HG02642 (cell line): ENCODE measurements at regions not wholly inside any gene's neighbourhood (a gene's known extent, or its start where the extent isn't known, plus 50 kb on each side); places are given as distances from the start of the nearest gene placed in this dataset.
"Not testable (repeated sequence)": the region's sequence is repeated elsewhere in the genome, so short reads cannot be mapped to it uniquely, and the experiment has no call there.

Source experiments
- ATAC-seq: cut with Tn5 transposase; IDR thresholded peaks from one replicate; pipeline ENCODE4 v1.9.1; 2021; ENCODE audit warnings: mild to moderate bottlenecking; ENCODE audit not compliant: unreplicated experiment, poor library complexity

GRCh38 chr6:166809721-166810120, 146.6 kb downstream of the RNASET2 start:
- ATAC-seq = no peak

DNA sequence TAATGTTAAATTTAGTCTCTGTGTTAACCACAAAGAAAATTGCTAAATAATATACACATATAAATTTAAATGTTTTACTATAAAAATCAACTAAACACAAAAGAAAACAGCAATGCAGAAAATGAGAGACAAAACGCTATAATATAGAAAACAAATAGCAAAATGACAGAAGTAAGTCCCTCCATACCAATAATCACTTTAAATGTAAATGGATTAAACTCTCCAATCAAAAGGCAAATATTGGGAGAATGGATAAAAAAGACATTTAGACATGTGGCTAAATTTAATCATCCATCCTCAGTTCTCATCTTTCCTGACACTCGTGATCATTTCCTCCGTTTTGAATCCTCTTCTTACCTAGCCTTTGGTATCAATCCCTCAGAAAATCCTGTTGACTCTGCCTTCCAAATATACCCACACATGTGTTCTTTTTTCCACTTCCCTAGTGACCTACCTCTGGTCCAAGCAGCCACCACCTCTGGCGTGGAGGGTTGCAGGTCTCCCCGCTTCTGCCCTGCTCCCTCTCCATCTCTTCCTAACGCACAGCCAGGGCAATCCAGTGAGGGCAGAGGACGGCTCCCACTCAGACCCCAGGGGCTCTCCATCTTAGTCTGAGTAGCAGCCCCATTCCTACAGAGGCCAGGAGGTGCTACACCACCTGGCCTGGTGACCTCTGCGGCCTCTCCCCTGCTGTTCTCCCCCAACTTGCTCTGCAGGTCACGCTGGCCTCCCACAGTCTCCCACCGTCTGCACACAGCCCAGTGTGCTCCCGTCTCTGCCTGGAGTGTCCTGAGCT, 149.2 kb downstream of the RNASET2 start:
- ATAC-seq = no peak

- ATAC-seq = no peak
These were observed 150.0 kb downstream of the RNASET2 start for GRCh38 chr6:166806217-166806838.

DNA sequence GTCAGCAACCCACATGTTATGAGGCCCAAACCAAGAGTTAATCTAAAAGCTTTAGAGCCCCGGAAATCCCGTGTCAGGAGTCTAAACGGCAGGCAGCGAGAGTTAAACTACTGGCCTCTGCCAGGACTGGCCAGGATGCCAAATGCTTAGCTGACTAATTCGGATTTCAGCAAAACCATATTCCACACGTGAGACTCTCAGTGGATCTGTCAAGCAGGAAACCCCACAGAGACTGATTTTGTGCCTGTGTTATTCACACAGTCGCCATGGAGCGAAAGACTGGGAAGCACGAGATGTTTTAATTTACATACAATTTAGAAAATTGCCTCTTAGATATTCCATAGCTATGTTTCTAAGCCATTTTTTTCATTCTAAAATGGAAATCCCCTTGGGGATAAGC, 152.9 kb downstream of the RNASET2 start:
- ATAC-seq = no peak

DNA sequence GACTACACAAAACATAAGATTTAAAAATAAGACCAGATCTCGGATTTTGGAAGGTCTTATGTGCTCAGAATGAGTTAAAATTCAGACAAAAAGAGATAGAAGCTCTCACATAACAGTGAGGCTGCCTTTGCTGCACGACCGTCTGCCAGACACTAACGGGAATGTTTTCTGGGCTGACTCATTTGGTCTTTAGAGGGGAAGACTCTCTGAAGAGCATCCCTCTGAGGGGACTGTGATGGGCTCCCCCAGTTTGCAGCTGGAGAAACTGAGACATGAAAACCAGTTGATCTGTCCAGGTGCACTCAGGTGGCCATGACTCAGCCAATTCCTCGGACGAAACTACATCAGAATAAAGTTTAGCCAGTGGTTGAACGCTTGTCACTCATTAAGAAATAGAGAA, 153.9 kb downstream of the RNASET2 start:
- no peak for ATAC-seq

DNA sequence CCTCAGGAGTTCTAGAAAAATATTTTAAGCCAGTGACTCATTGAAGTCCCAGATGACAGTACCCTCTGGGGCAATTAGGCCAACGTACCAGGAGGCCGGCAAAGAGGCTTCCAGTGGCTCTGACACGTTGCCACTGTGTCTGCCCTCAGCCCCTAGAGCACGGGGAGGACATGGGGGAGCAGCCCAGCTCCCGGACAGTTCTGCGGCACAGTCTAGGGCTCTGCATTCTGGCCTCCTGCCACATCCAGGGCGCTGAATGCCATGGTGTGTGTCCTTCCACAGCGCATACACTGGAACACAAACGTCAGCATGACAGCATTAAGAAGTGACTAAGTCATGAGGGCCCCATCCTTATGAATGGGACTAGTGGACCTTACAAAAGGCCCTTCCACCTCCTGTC, 156.2 kb downstream of the RNASET2 start:
- no peak for ATAC-seq

- ATAC-seq = no peak
These were observed 157.7 kb downstream of the RNASET2 start for GRCh38 chr6:166798652-166799051.

- ATAC-seq = no peak
These were observed 159.7 kb downstream of the RNASET2 start for GRCh38 chr6:166796610-166797009.

GRCh38 chr6:166795879-166796278, 160.5 kb downstream of the RNASET2 start:
- no peak for ATAC-seq

DNA sequence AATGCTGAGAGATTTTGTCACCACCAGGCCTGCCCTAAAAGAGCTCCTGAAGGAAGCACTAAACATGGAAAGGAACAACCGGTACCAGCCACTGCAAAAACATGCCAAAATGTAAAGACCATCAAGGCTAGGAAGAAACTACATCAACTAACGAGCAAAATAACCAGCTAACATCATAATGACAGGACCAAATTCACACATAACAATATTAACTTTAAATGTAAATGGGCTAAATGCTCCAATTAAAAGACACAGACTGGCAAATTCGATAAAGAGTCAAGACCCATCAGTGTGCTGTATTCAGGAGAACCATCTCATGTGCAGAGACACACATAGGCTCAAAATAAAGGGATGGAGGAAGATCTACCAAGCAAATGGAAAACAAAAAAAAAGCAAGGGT, 163.8 kb upstream of the RPS6KA2 start:
- not testable (repeated sequence) for ATAC-seq

DNA sequence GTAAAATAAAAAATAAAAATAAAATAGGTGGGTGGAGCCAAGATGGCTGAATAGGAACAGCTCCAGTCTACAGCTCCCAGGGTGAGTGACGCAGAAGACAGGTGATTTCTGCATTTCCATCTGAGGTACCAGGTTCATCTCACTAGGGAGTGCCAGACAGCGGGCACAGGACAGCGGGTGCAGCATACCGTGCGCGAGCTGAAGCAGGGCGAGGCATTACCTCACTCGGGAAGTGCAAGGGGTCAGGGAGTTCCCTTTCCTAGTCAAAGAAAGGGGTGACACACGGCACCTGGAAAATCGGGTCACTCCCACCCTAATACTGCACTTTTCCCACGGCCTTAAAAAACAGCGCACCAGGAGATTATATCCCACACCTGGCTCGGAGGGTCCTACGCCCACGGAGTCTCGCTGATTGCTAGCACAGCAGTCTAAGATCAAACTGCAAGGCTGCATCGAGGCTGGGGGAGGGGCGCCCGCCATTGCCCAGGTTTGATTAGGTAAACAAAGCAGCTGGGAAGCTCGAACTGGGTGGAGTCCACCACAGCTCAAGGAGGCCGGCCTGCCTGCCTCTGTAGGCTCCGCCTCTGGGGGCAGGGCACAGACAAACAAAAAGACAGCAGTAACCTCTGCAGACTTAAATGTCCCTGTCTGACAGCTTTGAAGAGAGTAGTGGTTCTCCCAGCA, 161.9 kb upstream of the RPS6KA2 start:
- ATAC-seq = not testable (repeated sequence)

DNA sequence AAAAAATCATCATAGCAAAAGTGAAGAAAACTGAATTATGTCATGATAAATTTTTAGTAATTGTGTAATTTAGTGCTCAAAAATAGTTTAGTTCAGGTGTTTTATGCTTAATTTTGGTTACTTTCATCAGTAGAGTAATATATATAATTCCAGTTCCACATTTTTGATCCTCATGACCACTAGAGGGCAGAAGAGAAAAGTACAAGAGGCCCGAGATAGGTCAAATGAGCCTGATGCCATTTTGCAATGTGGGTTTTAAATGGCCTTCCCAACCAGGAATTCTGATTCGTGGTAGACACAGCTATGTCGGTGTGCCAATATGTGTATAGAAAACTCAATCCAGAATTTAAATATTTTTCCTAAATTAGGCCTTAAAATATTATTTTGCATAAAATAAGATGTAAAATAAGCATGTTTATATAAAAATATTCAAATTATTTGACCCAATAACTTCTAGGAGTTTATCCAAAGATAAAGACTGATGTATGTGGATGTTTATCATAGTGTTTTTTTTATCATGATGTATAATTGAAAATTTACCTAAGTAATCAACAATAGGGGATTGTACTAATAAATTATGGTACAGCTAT, 159.7 kb upstream of the RPS6KA2 start:
- ATAC-seq = no peak

DNA sequence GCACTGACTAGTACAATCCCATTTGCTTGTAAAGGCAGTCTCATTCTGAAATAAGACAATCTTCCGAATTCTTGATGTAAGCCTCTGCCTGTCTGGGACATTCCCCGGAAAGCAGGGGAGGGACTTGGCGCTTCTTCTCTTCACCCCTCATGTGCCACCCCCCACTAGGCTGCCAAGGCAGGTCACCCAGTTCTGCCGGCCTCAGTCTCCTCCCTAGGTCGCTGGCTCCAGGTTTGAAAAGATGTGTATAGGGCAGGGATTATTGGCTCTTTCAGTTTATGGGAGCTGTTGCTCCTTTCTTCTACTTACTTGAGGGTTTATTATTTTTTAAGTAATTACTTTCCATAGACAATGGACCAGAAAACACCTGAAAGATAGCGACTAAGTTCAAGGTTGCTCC, 158.1 kb upstream of the RPS6KA2 start:
- no peak for ATAC-seq

GRCh38 chr6:166784691-166785090, 157.6 kb upstream of the RPS6KA2 start:
- ATAC-seq = no peak

- no peak for ATAC-seq
These were observed 155.5 kb upstream of the RPS6KA2 start for GRCh38 chr6:166782520-166782919.

GRCh38 chr6:166781331-166781730, 154.3 kb upstream of the RPS6KA2 start:
- no peak for ATAC-seq

DNA sequence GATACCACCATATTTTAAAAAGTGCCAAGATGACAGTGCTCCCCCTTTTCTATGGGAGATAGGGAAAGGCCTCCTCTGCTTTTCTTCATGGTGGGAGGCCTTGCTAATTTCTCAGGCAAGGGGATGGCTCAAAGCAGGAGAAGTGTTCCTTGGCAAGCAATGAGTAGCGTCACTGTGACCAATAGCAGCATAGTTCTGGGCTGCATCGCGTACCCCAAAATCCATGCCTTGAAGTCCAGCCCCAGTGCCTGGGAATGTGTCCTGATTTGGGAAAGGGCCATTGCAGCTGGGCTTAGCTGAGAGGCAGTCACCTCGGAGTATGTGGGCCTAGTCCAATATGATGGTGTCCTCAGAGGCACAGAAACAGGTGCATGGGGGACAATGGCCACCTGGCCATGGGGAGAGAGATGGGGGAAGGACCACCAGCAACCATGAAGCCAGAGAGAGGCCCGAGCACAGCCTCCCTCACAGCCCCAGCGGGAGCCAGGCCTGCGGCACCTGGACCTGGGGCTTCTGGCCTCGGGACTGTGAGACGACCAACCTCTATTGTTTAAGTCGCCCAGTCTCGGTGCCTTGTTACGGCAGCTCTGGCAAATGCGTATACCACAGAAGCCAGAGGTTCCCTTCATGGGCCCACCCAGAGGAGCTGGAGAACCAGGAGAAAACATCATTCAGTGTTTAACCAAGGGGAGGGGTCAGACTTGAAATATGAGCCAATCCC, 153.1 kb upstream of the RPS6KA2 start:
- ATAC-seq = no peak

DNA sequence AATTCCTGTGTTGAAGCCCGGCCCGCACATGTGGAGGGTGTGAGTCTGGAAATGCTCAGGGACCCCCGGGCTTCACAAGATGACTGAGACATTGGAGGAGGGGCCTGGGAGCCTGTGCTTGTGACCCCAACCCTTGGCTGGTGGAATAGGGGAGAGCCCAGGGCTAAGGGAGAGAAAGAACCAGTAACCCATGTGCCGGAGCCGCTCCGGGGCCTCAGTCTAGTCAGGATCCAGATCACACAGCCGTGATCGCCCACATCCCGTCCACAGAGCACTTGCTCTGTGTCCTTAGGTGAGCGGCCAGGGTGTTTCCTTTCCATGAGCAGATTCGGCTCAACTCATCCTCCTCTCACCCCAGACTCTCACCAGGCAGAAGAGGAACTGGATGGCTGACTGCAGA, 152.3 kb upstream of the RPS6KA2 start:
- ATAC-seq = no peak

DNA sequence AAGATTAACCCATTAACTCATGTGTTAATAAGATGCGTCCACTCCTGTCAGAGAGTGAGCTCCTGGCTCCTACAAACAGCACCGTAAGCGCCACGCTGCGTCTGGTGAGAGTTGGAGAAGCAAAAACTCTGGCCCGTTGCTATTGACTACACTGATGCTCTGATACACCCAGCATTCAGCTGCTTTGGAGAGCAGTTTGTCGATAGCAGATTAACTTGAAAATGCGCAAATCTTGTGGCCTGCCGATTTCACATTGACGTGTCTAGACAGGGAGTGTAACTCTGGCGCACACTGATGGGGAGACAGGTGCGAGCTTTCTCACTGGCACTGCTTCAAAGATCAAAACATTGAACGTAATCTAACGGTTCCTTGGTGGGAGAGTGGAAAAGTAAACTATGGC, 151.7 kb upstream of the RPS6KA2 start:
- ATAC-seq = no peak

GRCh38 chr6:166778046-166778445, 151.0 kb upstream of the RPS6KA2 start:
- no peak for ATAC-seq
